OCI-LY7 (cell line): ENCODE measurements at regions not wholly inside any gene's neighbourhood (a gene's known extent, or its start where the extent isn't known, plus 50 kb on each side); places are given as distances from the start of the nearest gene placed in this dataset.

Source experiments
- CTCF ChIP-seq: fragments of 200-600 bp; sonication (generic); conservative IDR thresholded peaks from 2 replicates; pipeline ENCODE4 v1.5.1; 2014; ENCODE audit warnings: mild to moderate bottlenecking, antibody characterized with exemption, low read length, moderate library complexity, mixed read lengths
- EZH2phosphoT487 ChIP-seq: fragments of 200-600 bp; sonication (generic); IDR thresholded peaks from 2 replicates; pipeline ENCODE4 v1.6.1; 2018; ENCODE audit warnings: low read depth, borderline replicate concordance, mild to moderate bottlenecking, mixed run types, antibody characterized with exemption, low read length, moderate library complexity, mixed read lengths

- no peak for TF ChIP-seq CTCF
- TF ChIP-seq EZH2phosphoT487 = no peak
These were observed 71.6 kb upstream of the GATA5 start for GRCh38 chr20:62547364-62547763.
